ENCODE measurements at regions not wholly inside any gene's neighbourhood (a gene's known extent, or its start where the extent isn't known, plus 50 kb on each side); places are given as distances from the start of the nearest gene placed in this dataset.
"Not testable (repeated sequence)": the region's sequence is repeated elsewhere in the genome, so short reads cannot be mapped to it uniquely, and the experiment has no call there.

GRCh38 chr6:86619428-86619827 is 317.9 kb upstream of the HTR1E start:
- no peak for TF ChIP-seq CTCF (IDR thresholded peaks at IDR 0.05)
- no peak overlapping the region for H3K4me3 ChIP-seq
- DNase-seq (ENCODE audit: low spot score) = no peak
- no peak overlapping the region for H3K27ac ChIP-seq

- TF ChIP-seq CTCF (IDR thresholded peaks at IDR 0.05) = no peak
- H3K4me3 ChIP-seq = no peak overlapping the region
- no peak overlapping the region for H3K27ac ChIP-seq
- no peak for DNase-seq (ENCODE audit: low spot score)
Observed at GRCh38 chr6:86615299-86615698, 322.0 kb upstream of the HTR1E start.

GRCh38 chr6:86609549-86610388 is 327.6 kb upstream of the HTR1E start:
- H3K4me3 ChIP-seq = no peak overlapping the region
- DNase-seq (ENCODE audit: low spot score) = no peak

GRCh38 chr6:86603364-86603763 is 334.0 kb upstream of the HTR1E start:
- not testable (repeated sequence) for DNase-seq (ENCODE audit: low spot score); H3K27ac ChIP-seq; H3K4me3 ChIP-seq

More at GRCh38 chr6:86609549-86610388, 327.6 kb upstream of the HTR1E start:
- H3K27ac ChIP-seq = no peak overlapping the region
- TF ChIP-seq CTCF (IDR thresholded peaks at IDR 0.05) = no peak

- H3K27ac ChIP-seq; DNase-seq (ENCODE audit: low spot score); H3K4me3 ChIP-seq: not testable (repeated sequence)
Observed at GRCh38 chr6:86602093-86602492, 335.2 kb upstream of the HTR1E start.

GRCh38 chr6:86598969-86599368 is 338.4 kb upstream of the HTR1E start:
- not testable (repeated sequence) for H3K4me3 ChIP-seq; DNase-seq (ENCODE audit: low spot score); H3K27ac ChIP-seq

- peak overlapping the region; percentile 40 to 82 for H3K27ac ChIP-seq
- DNase-seq (ENCODE audit: low spot score) = no peak
- H3K4me3 ChIP-seq = no peak overlapping the region
- TF ChIP-seq CTCF (IDR thresholded peaks at IDR 0.05) = no peak
Observed at GRCh38 chr6:86595641-86596040, 341.7 kb upstream of the HTR1E start.

- no peak for TF ChIP-seq CTCF (IDR thresholded peaks at IDR 0.05)
Observed at GRCh38 chr6:86586195-86586594, 351.1 kb upstream of the HTR1E start.

More at GRCh38 chr6:86586195-86586594, 351.1 kb upstream of the HTR1E start:
- Histone ChIP-seq H3K27ac (no peak overlapping the region), H3K4me3 (no peak overlapping the region)
- DNase-seq (ENCODE audit: low spot score) = no peak
